WTC11 (cell line): ENCODE measurements at regions not wholly inside any gene's neighbourhood (a gene's known extent, or its start where the extent isn't known, plus 50 kb on each side); places are given as distances from the start of the nearest gene placed in this dataset.
A peak's percentile ranks its signal among the peaks of the same experiment; 100 is the strongest.

Experiments used
- ATAC-seq: fragments of 200-7000 bp; cut with Tn5 transposase; 2 replicates; pipeline ENCODE4 v1.10.0; 2021; ENCODE audit warnings: mild to moderate bottlenecking, moderate library complexity
- CTCF ChIA-PET: fragments of 300-600 bp; sonication (Branson Sonifier 250); formaldehyde crosslinking; loops from one replicate; lab custom pipeline; 2021; ENCODE audit warnings: antibody characterized with exemption; lab: Charles Lee
- POLR2A ChIA-PET: fragments of 350-600 bp; sonication (Branson Sonifier 250); formaldehyde crosslinking; loops from one replicate; lab custom pipeline; 2021; ENCODE audit warnings: antibody characterized with exemption; lab: Charles Lee
- DNase-seq: peaks from one replicate; pipeline ENCODE4 v3.0.0; 2021; ENCODE audit warnings: low spot score
- H3K27ac Mint-ChIP-seq: 2 replicates; pipeline ENCODE4 v1.8.0; 2021; ENCODE audit warnings: mixed read lengths
- H3K27me3 Mint-ChIP-seq: 2 replicates; pipeline ENCODE4 v1.8.0; 2021; ENCODE audit warnings: low read depth, mild to moderate bottlenecking, moderate library complexity, mixed read lengths
- H3K36me3 Mint-ChIP-seq: 2 replicates; pipeline ENCODE4 v1.8.0; 2021; ENCODE audit warnings: mixed read lengths
- H3K4me1 Mint-ChIP-seq: 2 replicates; pipeline ENCODE4 v1.8.0; 2022; ENCODE audit warnings: mixed read lengths
- H3K4me3 Mint-ChIP-seq: 2 replicates; pipeline ENCODE4 v1.8.0; 2021; ENCODE audit warnings: mild to moderate bottlenecking, moderate library complexity, mixed read lengths
- H3K9me3 Mint-ChIP-seq: 2 replicates; pipeline ENCODE4 v1.8.0; 2021; ENCODE audit warnings: mixed read lengths
- EMX1 ChIP-seq: fragments of 250-450 bp; sonication (Bioruptor Pico); IDR thresholded peaks from 2 replicates; pipeline ENCODE4 v1.8.0; 2021; ENCODE audit warnings: mild to moderate bottlenecking
- GABPB1 ChIP-seq: sonication (generic); formaldehyde crosslinking; IDR thresholded peaks from 2 replicates; pipeline ENCODE4 v1.8.1; 2023; ENCODE audit warnings: mild to moderate bottlenecking, missing genetic modification reagents
- JUN ChIP-seq: sonication (generic); formaldehyde crosslinking; IDR thresholded peaks from 2 replicates; pipeline ENCODE4 v1.8.0; 2023; ENCODE audit warnings: mild to moderate bottlenecking, missing genetic modification reagents
- RELA ChIP-seq: sonication (generic); formaldehyde crosslinking; IDR thresholded peaks from 2 replicates; pipeline ENCODE4 v1.8.1; 2022; ENCODE audit warnings: missing genetic modification reagents, mild to moderate bottlenecking, borderline replicate concordance
- RORB ChIP-seq: fragments of 250-450 bp; sonication (Bioruptor Pico); IDR thresholded peaks from 2 replicates; pipeline ENCODE4 v1.9.0; 2021; ENCODE audit warnings: mild to moderate bottlenecking
- ZNF263 ChIP-seq: sonication (generic); formaldehyde crosslinking; IDR thresholded peaks from 2 replicates; pipeline ENCODE4 v1.8.1; 2022; ENCODE audit warnings: low read depth, mild to moderate bottlenecking, moderate library complexity, missing genetic modification reagents
- ZNF416 ChIP-seq: fragments of 250-450 bp; sonication (Bioruptor Pico); IDR thresholded peaks from 2 replicates; pipeline ENCODE4 v1.9.0; 2021; ENCODE audit warnings: mild to moderate bottlenecking, inconsistent platforms
- TF ChIP-seq, protein P1 (sequence below): sonication (generic); formaldehyde crosslinking; IDR thresholded peaks from 2 replicates; pipeline ENCODE4 v1.8.1; 2023; ENCODE audit warnings: mild to moderate bottlenecking, missing genetic modification reagents
- TF ChIP-seq, protein P2 (sequence below): sonication (generic); formaldehyde crosslinking; IDR thresholded peaks from 2 replicates; pipeline ENCODE4 v1.8.1; 2023; ENCODE audit warnings: mild to moderate bottlenecking, missing genetic modification reagents
- TF ChIP-seq, protein P3 (sequence below): fragments of 250-450 bp; sonication (Bioruptor Pico); IDR thresholded peaks from 2 replicates; pipeline ENCODE4 v1.8.0; 2021; ENCODE audit warnings: mild to moderate bottlenecking
- TF ChIP-seq, protein P4 (sequence below): fragments of 250-450 bp; sonication (Bioruptor Pico); IDR thresholded peaks from 2 replicates; pipeline ENCODE4 v1.9.0; 2021; ENCODE audit warnings: moderate library complexity, mild to moderate bottlenecking, inconsistent platforms, borderline replicate concordance
- TF ChIP-seq, protein P5 (sequence below): sonication (generic); formaldehyde crosslinking; IDR thresholded peaks from 2 replicates; pipeline ENCODE4 v1.8.1; 2022; ENCODE audit warnings: mild to moderate bottlenecking, missing genetic modification reagents, moderate library complexity, borderline replicate concordance
- TF ChIP-seq, protein P6 (sequence below): sonication (generic); formaldehyde crosslinking; conservative IDR thresholded peaks from 2 replicates; pipeline ENCODE4 v1.8.1; 2022; ENCODE audit warnings: mild to moderate bottlenecking, missing genetic modification reagents
- TF ChIP-seq, protein P7 (sequence below): sonication (generic); formaldehyde crosslinking; IDR thresholded peaks from 2 replicates; pipeline ENCODE4 v1.8.1; 2022; ENCODE audit warnings: low read depth, mild to moderate bottlenecking, moderate library complexity, missing genetic modification reagents, borderline replicate concordance
- TF ChIP-seq, protein P8 (sequence below): sonication (generic); formaldehyde crosslinking; conservative IDR thresholded peaks from 2 replicates; pipeline ENCODE4 v1.8.1; 2023; ENCODE audit warnings: mild to moderate bottlenecking, low read depth, missing genetic modification reagents, moderate library complexity

DNA sequence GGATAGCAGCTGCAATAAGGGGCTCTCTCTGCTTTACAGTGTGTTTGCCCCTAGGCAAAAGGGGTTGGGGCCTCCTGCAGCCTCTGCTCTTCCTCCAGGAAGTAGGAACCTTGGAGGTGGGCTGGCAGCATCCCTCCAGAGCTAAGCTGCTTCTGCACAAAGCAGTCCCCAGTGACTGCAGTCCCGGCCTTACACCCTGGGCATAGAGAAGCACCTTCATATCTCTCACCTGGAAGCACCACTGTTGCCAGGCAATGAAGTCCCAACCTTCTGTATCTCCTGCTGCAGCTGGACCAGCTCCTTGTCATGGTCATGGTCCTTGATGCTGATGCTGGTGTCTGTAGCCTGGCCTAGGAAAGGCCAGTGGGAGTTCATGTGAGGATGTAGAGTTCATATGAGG is 171.1 kb upstream of the TET2 start (continued):
- TF ChIP-seq, protein P1, sequence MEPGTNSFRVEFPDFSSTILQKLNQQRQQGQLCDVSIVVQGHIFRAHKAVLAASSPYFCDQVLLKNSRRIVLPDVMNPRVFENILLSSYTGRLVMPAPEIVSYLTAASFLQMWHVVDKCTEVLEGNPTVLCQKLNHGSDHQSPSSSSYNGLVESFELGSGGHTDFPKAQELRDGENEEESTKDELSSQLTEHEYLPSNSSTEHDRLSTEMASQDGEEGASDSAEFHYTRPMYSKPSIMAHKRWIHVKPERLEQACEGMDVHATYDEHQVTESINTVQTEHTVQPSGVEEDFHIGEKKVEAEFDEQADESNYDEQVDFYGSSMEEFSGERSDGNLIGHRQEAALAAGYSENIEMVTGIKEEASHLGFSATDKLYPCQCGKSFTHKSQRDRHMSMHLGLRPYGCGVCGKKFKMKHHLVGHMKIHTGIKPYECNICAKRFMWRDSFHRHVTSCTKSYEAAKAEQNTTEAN (CRISPR knock-in tag): no peak

DNA sequence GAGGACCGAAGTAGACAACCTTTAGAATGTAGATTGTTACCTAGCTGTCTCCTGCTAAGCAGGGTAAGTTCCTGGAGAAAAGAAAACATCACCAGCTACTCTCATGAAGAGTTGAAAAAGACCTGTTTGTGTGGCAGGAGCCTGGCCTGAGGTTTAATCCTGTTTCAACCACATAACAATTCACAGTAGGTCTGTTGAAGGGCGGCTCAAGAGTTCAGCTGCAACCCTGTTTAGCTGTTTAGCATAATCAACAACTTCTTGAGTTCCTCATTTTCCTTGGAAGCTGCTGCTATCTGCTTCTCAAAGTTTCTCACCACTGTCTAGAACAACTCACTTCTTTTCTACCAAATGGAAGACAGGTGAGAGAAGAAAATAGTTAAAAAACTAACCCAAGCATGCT is 170.4 kb upstream of the TET2 start:
- ATAC-seq (no peak), DNase-seq (no peak)
- H3K36me3 Mint-ChIP-seq: no peaks in the 10 kb centered on the region
- ChIA-PET CTCF (no interaction called here), POLR2A (no interaction called here)
- H3K27me3 Mint-ChIP-seq: no peaks in the 10 kb centered on the region; the same call in none of the 2 replicates
- TF ChIP-seq, protein P2, sequence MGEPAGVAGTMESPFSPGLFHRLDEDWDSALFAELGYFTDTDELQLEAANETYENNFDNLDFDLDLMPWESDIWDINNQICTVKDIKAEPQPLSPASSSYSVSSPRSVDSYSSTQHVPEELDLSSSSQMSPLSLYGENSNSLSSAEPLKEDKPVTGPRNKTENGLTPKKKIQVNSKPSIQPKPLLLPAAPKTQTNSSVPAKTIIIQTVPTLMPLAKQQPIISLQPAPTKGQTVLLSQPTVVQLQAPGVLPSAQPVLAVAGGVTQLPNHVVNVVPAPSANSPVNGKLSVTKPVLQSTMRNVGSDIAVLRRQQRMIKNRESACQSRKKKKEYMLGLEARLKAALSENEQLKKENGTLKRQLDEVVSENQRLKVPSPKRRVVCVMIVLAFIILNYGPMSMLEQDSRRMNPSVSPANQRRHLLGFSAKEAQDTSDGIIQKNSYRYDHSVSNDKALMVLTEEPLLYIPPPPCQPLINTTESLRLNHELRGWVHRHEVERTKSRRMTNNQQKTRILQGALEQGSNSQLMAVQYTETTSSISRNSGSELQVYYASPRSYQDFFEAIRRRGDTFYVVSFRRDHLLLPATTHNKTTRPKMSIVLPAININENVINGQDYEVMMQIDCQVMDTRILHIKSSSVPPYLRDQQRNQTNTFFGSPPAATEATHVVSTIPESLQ (CRISPR knock-in tag): no peak
- TF ChIP-seq ZNF416 (CRISPR knock-in tag): no peak
- H3K4me3 Mint-ChIP-seq: no peak overlapping the region
- H3K27ac Mint-ChIP-seq: no peak overlapping the region
- no peaks in the 10 kb centered on the region for H3K4me1 Mint-ChIP-seq
- H3K9me3 Mint-ChIP-seq: peaks cover 6% of the 10 kb centered on the region; the same call in 1 of the 2 replicates

DNA sequence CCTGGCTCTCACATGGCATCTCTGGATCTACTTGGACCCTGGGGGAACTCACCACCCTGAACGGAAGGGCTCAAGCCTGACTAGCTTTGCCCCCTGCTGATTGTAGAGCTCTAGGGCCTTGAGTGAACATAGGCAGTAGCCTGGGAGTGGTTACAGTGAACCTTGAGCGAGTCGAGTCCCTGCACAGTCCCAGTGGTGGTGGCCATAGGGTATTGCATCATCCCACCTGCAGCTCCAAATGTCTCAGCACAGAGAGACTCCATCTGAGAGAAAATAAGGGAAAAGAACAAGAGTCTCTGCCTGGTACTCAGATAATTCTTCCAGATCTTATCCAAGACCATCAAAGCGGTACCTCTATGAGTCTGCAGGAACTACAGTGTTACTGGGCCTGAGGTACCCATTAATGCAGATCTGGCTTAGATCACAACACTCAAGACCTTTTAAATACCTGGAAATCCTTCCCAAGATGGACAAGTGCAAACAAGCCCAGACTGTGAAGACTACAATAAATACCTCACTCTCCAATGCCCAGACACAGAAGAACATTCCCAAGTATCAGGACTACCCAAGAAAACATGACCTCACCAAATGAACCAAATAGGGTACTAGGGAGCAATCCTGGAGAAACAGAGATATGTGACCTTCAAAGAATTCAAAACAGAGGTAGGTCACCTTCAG is 167.5 kb upstream of the TET2 start:
- peaks cover 6% of the 10 kb centered on the region; the same call in 1 of the 2 replicates for H3K9me3 Mint-ChIP-seq
- H3K36me3 Mint-ChIP-seq: no peaks in the 10 kb centered on the region
- H3K27ac Mint-ChIP-seq: no peak overlapping the region
- H3K4me1 Mint-ChIP-seq: no peaks in the 10 kb centered on the region
- POLR2A ChIA-PET: no interaction called here
- peak; percentile 95 for TF ChIP-seq GABPB1 (CRISPR knock-in tag)
- TF ChIP-seq, protein P3, sequence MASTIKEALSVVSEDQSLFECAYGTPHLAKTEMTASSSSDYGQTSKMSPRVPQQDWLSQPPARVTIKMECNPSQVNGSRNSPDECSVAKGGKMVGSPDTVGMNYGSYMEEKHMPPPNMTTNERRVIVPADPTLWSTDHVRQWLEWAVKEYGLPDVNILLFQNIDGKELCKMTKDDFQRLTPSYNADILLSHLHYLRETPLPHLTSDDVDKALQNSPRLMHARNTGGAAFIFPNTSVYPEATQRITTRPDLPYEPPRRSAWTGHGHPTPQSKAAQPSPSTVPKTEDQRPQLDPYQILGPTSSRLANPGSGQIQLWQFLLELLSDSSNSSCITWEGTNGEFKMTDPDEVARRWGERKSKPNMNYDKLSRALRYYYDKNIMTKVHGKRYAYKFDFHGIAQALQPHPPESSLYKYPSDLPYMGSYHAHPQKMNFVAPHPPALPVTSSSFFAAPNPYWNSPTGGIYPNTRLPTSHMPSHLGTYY (CRISPR knock-in tag): no peak
- CTCF ChIA-PET: interaction anchor here (0.9 kb wide), 1 partner anchor 75 kb away, joined by 3 read pairs; no protein-coding TSS in a partner anchor
- no peak overlapping the region for H3K4me3 Mint-ChIP-seq
- H3K27me3 Mint-ChIP-seq: no peaks in the 10 kb centered on the region; the same call in none of the 2 replicates
- DNase-seq (no peak), ATAC-seq (peak; percentile 51)

DNA sequence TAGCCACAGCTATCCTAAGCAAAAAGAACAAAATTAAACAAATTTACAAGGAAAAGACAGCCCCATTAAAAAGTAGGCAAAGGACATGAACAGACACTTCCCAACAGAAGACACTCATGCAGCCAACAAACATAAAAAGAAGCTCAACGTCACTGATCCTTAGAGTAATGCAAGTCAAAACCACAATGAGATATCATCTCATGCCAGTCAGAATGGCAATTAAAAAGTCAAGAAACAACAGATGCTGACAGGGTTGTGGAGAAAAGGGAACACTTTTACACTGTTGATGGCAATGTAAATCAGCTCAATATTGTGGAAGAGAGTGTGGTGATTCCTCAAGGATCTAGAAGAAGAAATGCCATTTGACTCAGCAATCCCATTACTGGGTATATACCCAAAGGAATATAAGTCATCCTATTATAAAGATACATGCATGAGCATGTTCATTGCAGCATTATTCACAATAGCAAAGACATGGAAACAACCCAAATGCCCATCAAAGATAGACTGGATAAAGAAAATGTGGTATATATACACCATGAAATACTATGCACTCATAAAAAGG is 163.0 kb upstream of the TET2 start:
- no peaks in the 10 kb centered on the region for H3K4me1 Mint-ChIP-seq
- no peak overlapping the region for H3K27ac Mint-ChIP-seq
- H3K36me3 Mint-ChIP-seq: no peaks in the 10 kb centered on the region
- ChIA-PET POLR2A (no interaction called here), CTCF (no interaction called here)
- H3K9me3 Mint-ChIP-seq: peaks cover 6% of the 10 kb centered on the region; the same call in 1 of the 2 replicates
- H3K4me3 Mint-ChIP-seq: no peak overlapping the region
- ATAC-seq (no peak), DNase-seq (no peak)
- H3K27me3 Mint-ChIP-seq: no peaks in the 10 kb centered on the region; the same call in 1 of the 2 replicates
- TF ChIP-seq EMX1 (CRISPR knock-in tag) (no peak), ZNF263 (CRISPR knock-in tag) (no peak), JUN (CRISPR knock-in tag) (no peak), RELA (no peak), RORB (CRISPR knock-in tag) (no peak)
- TF ChIP-seq, protein P4, sequence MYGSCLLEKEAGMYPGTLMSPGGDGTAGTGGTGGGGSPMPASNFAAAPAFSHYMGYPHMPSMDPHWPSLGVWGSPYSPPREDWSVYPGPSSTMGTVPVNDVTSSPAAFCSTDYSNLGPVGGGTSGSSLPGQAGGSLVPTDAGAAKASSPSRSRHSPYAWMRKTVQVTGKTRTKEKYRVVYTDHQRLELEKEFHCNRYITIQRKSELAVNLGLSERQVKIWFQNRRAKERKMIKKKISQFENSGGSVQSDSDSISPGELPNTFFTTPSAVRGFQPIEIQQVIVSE (CRISPR knock-in tag): no peak
- TF ChIP-seq, protein P5, sequence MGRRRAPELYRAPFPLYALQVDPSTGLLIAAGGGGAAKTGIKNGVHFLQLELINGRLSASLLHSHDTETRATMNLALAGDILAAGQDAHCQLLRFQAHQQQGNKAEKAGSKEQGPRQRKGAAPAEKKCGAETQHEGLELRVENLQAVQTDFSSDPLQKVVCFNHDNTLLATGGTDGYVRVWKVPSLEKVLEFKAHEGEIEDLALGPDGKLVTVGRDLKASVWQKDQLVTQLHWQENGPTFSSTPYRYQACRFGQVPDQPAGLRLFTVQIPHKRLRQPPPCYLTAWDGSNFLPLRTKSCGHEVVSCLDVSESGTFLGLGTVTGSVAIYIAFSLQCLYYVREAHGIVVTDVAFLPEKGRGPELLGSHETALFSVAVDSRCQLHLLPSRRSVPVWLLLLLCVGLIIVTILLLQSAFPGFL (CRISPR knock-in tag): no peak
- TF ChIP-seq, protein P3 (CRISPR knock-in tag): no peak
- TF ChIP-seq, protein P6, sequence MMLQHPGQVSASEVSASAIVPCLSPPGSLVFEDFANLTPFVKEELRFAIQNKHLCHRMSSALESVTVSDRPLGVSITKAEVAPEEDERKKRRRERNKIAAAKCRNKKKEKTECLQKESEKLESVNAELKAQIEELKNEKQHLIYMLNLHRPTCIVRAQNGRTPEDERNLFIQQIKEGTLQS (CRISPR knock-in tag): no peak
- TF ChIP-seq, protein P7, sequence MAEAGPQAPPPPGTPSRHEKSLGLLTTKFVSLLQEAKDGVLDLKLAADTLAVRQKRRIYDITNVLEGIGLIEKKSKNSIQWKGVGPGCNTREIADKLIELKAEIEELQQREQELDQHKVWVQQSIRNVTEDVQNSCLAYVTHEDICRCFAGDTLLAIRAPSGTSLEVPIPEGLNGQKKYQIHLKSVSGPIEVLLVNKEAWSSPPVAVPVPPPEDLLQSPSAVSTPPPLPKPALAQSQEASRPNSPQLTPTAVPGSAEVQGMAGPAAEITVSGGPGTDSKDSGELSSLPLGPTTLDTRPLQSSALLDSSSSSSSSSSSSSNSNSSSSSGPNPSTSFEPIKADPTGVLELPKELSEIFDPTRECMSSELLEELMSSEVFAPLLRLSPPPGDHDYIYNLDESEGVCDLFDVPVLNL: no peak
- TF ChIP-seq, protein P8, sequence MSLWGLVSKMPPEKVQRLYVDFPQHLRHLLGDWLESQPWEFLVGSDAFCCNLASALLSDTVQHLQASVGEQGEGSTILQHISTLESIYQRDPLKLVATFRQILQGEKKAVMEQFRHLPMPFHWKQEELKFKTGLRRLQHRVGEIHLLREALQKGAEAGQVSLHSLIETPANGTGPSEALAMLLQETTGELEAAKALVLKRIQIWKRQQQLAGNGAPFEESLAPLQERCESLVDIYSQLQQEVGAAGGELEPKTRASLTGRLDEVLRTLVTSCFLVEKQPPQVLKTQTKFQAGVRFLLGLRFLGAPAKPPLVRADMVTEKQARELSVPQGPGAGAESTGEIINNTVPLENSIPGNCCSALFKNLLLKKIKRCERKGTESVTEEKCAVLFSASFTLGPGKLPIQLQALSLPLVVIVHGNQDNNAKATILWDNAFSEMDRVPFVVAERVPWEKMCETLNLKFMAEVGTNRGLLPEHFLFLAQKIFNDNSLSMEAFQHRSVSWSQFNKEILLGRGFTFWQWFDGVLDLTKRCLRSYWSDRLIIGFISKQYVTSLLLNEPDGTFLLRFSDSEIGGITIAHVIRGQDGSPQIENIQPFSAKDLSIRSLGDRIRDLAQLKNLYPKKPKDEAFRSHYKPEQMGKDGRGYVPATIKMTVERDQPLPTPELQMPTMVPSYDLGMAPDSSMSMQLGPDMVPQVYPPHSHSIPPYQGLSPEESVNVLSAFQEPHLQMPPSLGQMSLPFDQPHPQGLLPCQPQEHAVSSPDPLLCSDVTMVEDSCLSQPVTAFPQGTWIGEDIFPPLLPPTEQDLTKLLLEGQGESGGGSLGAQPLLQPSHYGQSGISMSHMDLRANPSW (CRISPR knock-in tag): no peak
